Ovary (tissue), 3 donors: ENCODE measurements at regions not wholly inside any gene's neighbourhood (a gene's known extent, or its start where the extent isn't known, plus 50 kb on each side); places are given as distances from the start of the nearest gene placed in this dataset.

Experiments
- CTCF ChIP-seq, 3 donors: fragments of 450-650 bp in 2 of 3; fragments of 200-600 bp in 1 of 3; IDR thresholded peaks; one replicate each; pipeline versions ENCODE4 v1.5.1 to v1.8.0; 2016 to 2022; ENCODE audit warnings: antibody characterized with exemption in 3 of 3, mild to moderate bottlenecking in 1 of 3
- EP300 ChIP-seq: sonication (generic); formaldehyde crosslinking; IDR thresholded peaks from one replicate; pipeline ENCODE4 v1.6.1; 2017; ENCODE audit warnings: antibody characterized with exemption
- POLR2A ChIP-seq: fragments of 450-650 bp; IDR thresholded peaks from one replicate; pipeline ENCODE4 v1.6.1; 2017; ENCODE audit warnings: antibody characterized with exemption, mild to moderate bottlenecking, moderate library complexity
- donor health status: DM: no; HTN: no; CAD: no.

- no peak for TF ChIP-seq POLR2A
- TF ChIP-seq CTCF (IDR thresholded peaks at IDR 0.05) = no peak
- no peak for TF ChIP-seq EP300
These were observed 541.8 kb upstream of the SLC10A2 start for GRCh38 chr13:103607995-103608394.
